GM19438 (cell line): ENCODE measurements at regions not wholly inside any gene's neighbourhood (a gene's known extent, or its start where the extent isn't known, plus 50 kb on each side); places are given as distances from the start of the nearest gene placed in this dataset.
"Not testable (repeated sequence)": the region's sequence is repeated elsewhere in the genome, so short reads cannot be mapped to it uniquely, and the experiment has no call there.

Source experiments
- ATAC-seq: cut with Tn5 transposase; IDR thresholded peaks from one replicate; pipeline ENCODE4 v1.9.1; 2021; ENCODE audit warnings: low read depth; ENCODE audit not compliant: unreplicated experiment

GRCh38 chr2:111385226-111385957 lies 264.7 kb downstream of the BCL2L11 start:
- not testable (repeated sequence) for ATAC-seq

GRCh38 chr2:111390605-111391004 lies 269.9 kb downstream of the BCL2L11 start:
- ATAC-seq: not testable (repeated sequence)

- ATAC-seq: not testable (repeated sequence)
Observed at GRCh38 chr2:111395350-111396128, 274.8 kb downstream of the BCL2L11 start.

GRCh38 chr2:111400598-111401253 lies 280.0 kb downstream of the BCL2L11 start:
- ATAC-seq: not testable (repeated sequence)

- not testable (repeated sequence) for ATAC-seq
Observed at GRCh38 chr2:111401270-111402140, 280.8 kb downstream of the BCL2L11 start.

- ATAC-seq: not testable (repeated sequence)
Observed at GRCh38 chr2:111402450-111402849, 281.7 kb downstream of the BCL2L11 start.

- ATAC-seq: not testable (repeated sequence)
Observed at GRCh38 chr2:111403287-111403686, 282.6 kb downstream of the BCL2L11 start.

GRCh38 chr2:111406616-111407015 lies 285.9 kb downstream of the BCL2L11 start:
- not testable (repeated sequence) for ATAC-seq

GRCh38 chr2:111407632-111408194 lies 287.0 kb downstream of the BCL2L11 start:
- not testable (repeated sequence) for ATAC-seq

GRCh38 chr2:111410868-111411406 lies 290.2 kb downstream of the BCL2L11 start:
- ATAC-seq: not testable (repeated sequence)

- not testable (repeated sequence) for ATAC-seq
Observed at GRCh38 chr2:111411867-111412681, 291.4 kb downstream of the BCL2L11 start.

GRCh38 chr2:111412841-111413650 lies 292.3 kb downstream of the BCL2L11 start:
- ATAC-seq: not testable (repeated sequence)

GRCh38 chr2:111413950-111414349 lies 293.2 kb downstream of the BCL2L11 start:
- not testable (repeated sequence) for ATAC-seq

GRCh38 chr2:111415765-111416743 lies 295.3 kb downstream of the BCL2L11 start:
- not testable (repeated sequence) for ATAC-seq

- not testable (repeated sequence) for ATAC-seq
Observed at GRCh38 chr2:111417026-111417425, 296.3 kb downstream of the BCL2L11 start.

- not testable (repeated sequence) for ATAC-seq
Observed at GRCh38 chr2:111418091-111418875, 297.6 kb downstream of the BCL2L11 start.
